Liver (tissue), 8 donors: ENCODE measurements at regions not wholly inside any gene's neighbourhood (a gene's known extent, or its start where the extent isn't known, plus 50 kb on each side); places are given as distances from the start of the nearest gene placed in this dataset.

Source experiments
- DNase-seq: peaks from one replicate; pipeline ENCODE4 v3.0.0-alpha.2; 2017; ENCODE audit warnings: low spot score
- H3K27ac ChIP-seq, 2 donors: one replicate each; pipeline ENCODE4 v1.7.0; 2013; ENCODE audit warnings: inconsistent platforms in 2 of 2, low read length in 2 of 2, control low read depth in 1 of 2, low read depth in 1 of 2, mild to moderate bottlenecking in 1 of 2
- H3K27me3 ChIP-seq, 4 donors: one replicate each; pipeline versions ENCODE4 v1.6.1 to v1.7.0; 2013; ENCODE audit warnings: low read length in 3 of 4, inconsistent platforms in 1 of 4, mild to moderate bottlenecking in 1 of 4, moderate library complexity in 1 of 4; ENCODE audit not compliant: control insufficient read depth in 4 of 4, insufficient read depth in 4 of 4
- H3K36me3 ChIP-seq, 4 donors: one replicate each; pipeline versions ENCODE4 v1.6.1 to v1.7.0; 2013; ENCODE audit warnings: low read length in 3 of 4, mild to moderate bottlenecking in 3 of 4, low read depth in 1 of 4, moderate library complexity in 1 of 4; ENCODE audit not compliant: control insufficient read depth in 4 of 4, insufficient read depth in 3 of 4
- H3K4me1 ChIP-seq, 4 donors: one replicate each; pipeline versions ENCODE4 v1.6.1 to v1.7.0; 2013; ENCODE audit warnings: low read length in 3 of 4, mild to moderate bottlenecking in 3 of 4, moderate library complexity in 1 of 4; ENCODE audit not compliant: control insufficient read depth in 4 of 4, insufficient read depth in 4 of 4
- H3K4me3 ChIP-seq, 3 donors: one replicate each; pipeline versions ENCODE4 v1.6.1 to v1.7.0; 2013; ENCODE audit warnings: low read length in 3 of 3, control low read depth in 1 of 3, low read depth in 1 of 3, mild to moderate bottlenecking in 1 of 3
- H3K9ac ChIP-seq, 2 donors: one replicate each; pipeline ENCODE4 v1.7.0; 2013; ENCODE audit warnings: low read length in 2 of 2, mild to moderate bottlenecking in 2 of 2, moderate library complexity in 2 of 2, control low read depth in 1 of 2, low read depth in 1 of 2
- H3K9me3 ChIP-seq, 4 donors: one replicate each; pipeline versions ENCODE4 v1.6.1 to v1.7.0; 2013; ENCODE audit warnings: low read length in 3 of 4; ENCODE audit not compliant: control insufficient read depth in 4 of 4
- EGR1 ChIP-seq, 2 donors: IDR thresholded peaks; 2 replicates each; pipeline ENCODE4 v1.6.1; 2016 to 2018; ENCODE audit warnings: antibody characterized with exemption in 2 of 2, low read depth in 2 of 2
- FOXA1 ChIP-seq: IDR thresholded peaks from 2 replicates; pipeline ENCODE4 v1.6.1; 2016; ENCODE audit warnings: antibody characterized with exemption
- FOXA2 ChIP-seq: IDR thresholded peaks from 2 replicates; pipeline ENCODE4 v1.6.1; 2016; ENCODE audit warnings: antibody characterized with exemption
- GABPA ChIP-seq, 2 donors: IDR thresholded peaks in 1 of 2; conservative IDR thresholded peaks in 1 of 2; 2 replicates each; pipeline ENCODE4 v1.6.1; 2016; ENCODE audit warnings: antibody characterized with exemption in 2 of 2, mild to moderate bottlenecking in 1 of 2, moderate library complexity in 1 of 2
- HNF4A ChIP-seq, 2 donors: conservative IDR thresholded peaks; 2 replicates each; pipeline ENCODE4 v1.6.1; 2016; ENCODE audit warnings: antibody characterized with exemption in 2 of 2, mild to moderate bottlenecking in 2 of 2
- HNF4G ChIP-seq: IDR thresholded peaks from 2 replicates; pipeline ENCODE4 v1.6.1; 2016; ENCODE audit warnings: antibody characterized with exemption
- JUND ChIP-seq, 2 donors: IDR thresholded peaks; 2 replicates each; pipeline ENCODE4 v1.6.1; 2016; ENCODE audit warnings: antibody characterized with exemption in 2 of 2
- NR2F2 ChIP-seq: IDR thresholded peaks from 2 replicates; pipeline ENCODE4 v1.6.1; 2016; ENCODE audit warnings: antibody characterized with exemption
- RAD21 ChIP-seq, 2 donors: IDR thresholded peaks; 2 replicates each; pipeline ENCODE4 v1.6.1; 2016; ENCODE audit warnings: antibody characterized with exemption in 2 of 2, mild to moderate bottlenecking in 2 of 2
- RXRA ChIP-seq, 2 donors: IDR thresholded peaks; 2 replicates each; pipeline ENCODE4 v1.6.1; 2017 to 2018; ENCODE audit warnings: antibody characterized with exemption in 2 of 2, mild to moderate bottlenecking in 1 of 2
- TAF1 ChIP-seq: conservative IDR thresholded peaks from 2 replicates; pipeline ENCODE4 v1.6.1; 2016; ENCODE audit warnings: antibody characterized with exemption, mild to moderate bottlenecking
- WGBS: extraction: QIAGEN DNeasy Blood & Tissue Kit; methylation state at CpG from one replicate; pipeline ENCODE4 v1.1.7; 2013; 5-methylcytosine and 5-hydroxymethylcytosine counted together
- TF ChIP-seq, protein P1 (sequence below): IDR thresholded peaks from 2 replicates; pipeline ENCODE4 v1.6.1; 2016; ENCODE audit warnings: antibody characterized with exemption
- TF ChIP-seq, protein P2 (sequence below): IDR thresholded peaks from 2 replicates; pipeline ENCODE4 v1.6.1; 2016; ENCODE audit warnings: antibody characterized with exemption, mild to moderate bottlenecking
- TF ChIP-seq, protein P3 (sequence below): IDR thresholded peaks from 2 replicates; pipeline ENCODE4 v1.6.1; 2016; ENCODE audit warnings: antibody characterized with exemption
- TF ChIP-seq, protein P4 (sequence below): fragments of 150-350 bp; IDR thresholded peaks from 2 replicates; pipeline ENCODE4 v1.5.1; 2017; ENCODE audit warnings: improper control_type of control experiment, low read depth, low read length; ENCODE audit not compliant: missing input control
- TF ChIP-seq, protein P5 (sequence below): IDR thresholded peaks from 2 replicates; pipeline ENCODE4 v1.6.1; 2016; ENCODE audit warnings: antibody characterized with exemption
- donor health status: healthy.
- donor health status: healthy.
- donor health status: healthy.
- donor health status: healthy.
- donor health status: healthy.

DNA sequence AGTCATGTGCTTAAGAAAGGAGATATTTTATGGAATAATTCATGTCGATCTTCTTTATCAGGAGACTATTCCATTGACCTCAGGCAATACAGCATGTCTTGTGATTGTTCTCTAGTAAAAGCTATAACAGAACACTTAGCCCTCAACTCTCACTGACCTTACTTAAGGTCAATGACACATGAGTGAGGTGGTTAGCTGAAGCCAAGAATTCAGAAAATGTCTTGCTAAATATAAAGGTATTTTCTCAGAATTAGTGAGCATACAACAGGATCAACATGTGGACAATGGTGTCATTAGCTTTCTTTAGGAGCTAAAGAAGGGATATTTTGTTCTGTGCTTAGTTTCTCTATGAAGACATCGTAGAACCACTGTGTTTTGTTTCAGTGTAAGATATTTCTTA, 1730.4 kb upstream of the SLC10A2 start:
- H3K27ac ChIP-seq = no peak overlapping the region
- H3K36me3 ChIP-seq = no peaks in the 10 kb centered on the region
- no peak overlapping the region for H3K9ac ChIP-seq
- no peak for TF ChIP-seq RAD21 (IDR thresholded peaks at IDR 0.05)
- TF ChIP-seq, protein P1, sequence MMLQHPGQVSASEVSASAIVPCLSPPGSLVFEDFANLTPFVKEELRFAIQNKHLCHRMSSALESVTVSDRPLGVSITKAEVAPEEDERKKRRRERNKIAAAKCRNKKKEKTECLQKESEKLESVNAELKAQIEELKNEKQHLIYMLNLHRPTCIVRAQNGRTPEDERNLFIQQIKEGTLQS = no peak
- TF ChIP-seq EGR1 (IDR thresholded peaks at IDR 0.05; ENCODE audit: low read depth in 2 of 2) = no peak
- no peak for TF ChIP-seq TAF1
- no peak for TF ChIP-seq JUND (IDR thresholded peaks at IDR 0.05)
- no peak for TF ChIP-seq HNF4A (conservative IDR thresholded peaks at IDR 0.05)
- no peak for TF ChIP-seq NR2F2
- TF ChIP-seq, protein P2, sequence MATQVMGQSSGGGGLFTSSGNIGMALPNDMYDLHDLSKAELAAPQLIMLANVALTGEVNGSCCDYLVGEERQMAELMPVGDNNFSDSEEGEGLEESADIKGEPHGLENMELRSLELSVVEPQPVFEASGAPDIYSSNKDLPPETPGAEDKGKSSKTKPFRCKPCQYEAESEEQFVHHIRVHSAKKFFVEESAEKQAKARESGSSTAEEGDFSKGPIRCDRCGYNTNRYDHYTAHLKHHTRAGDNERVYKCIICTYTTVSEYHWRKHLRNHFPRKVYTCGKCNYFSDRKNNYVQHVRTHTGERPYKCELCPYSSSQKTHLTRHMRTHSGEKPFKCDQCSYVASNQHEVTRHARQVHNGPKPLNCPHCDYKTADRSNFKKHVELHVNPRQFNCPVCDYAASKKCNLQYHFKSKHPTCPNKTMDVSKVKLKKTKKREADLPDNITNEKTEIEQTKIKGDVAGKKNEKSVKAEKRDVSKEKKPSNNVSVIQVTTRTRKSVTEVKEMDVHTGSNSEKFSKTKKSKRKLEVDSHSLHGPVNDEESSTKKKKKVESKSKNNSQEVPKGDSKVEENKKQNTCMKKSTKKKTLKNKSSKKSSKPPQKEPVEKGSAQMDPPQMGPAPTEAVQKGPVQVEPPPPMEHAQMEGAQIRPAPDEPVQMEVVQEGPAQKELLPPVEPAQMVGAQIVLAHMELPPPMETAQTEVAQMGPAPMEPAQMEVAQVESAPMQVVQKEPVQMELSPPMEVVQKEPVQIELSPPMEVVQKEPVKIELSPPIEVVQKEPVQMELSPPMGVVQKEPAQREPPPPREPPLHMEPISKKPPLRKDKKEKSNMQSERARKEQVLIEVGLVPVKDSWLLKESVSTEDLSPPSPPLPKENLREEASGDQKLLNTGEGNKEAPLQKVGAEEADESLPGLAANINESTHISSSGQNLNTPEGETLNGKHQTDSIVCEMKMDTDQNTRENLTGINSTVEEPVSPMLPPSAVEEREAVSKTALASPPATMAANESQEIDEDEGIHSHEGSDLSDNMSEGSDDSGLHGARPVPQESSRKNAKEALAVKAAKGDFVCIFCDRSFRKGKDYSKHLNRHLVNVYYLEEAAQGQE = no peak
- TF ChIP-seq RXRA (IDR thresholded peaks at IDR 0.05) = no peak
- no peak for TF ChIP-seq FOXA2
- no peak for TF ChIP-seq GABPA (IDR thresholded peaks at IDR 0.05 in 1 of 2, conservative IDR thresholded peaks at IDR 0.05 in 1 of 2)
- no peak for DNase-seq
- 66% methylated on average over 2 of the region's 2 CpGs for WGBS
- H3K9me3 ChIP-seq = no peaks in the 10 kb centered on the region
- H3K4me1 ChIP-seq = no peaks in the 10 kb centered on the region
- H3K4me3 ChIP-seq = no peak overlapping the region
- peaks cover 0 to 4% (median 0%) of the 10 kb centered on the region in 4 donors for H3K27me3 ChIP-seq

DNA sequence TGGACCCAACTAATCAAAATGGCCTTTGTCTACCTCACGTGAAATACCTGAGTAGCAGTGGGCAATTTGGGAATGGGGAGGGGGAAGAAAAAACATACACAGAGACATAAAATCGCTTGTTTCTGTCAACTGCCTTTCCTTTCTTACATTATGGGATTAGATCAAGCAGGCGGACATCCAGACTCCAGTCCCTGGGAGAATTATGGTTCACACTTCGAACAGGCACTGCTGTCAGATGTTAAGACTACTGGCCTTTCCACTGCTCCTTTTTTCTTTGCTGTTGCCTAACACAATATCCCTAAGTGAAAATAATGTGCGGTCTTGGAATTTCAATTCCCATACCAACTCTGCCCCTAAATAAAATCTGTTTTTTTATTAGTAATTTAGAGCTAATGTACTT, 1719.7 kb upstream of the SLC10A2 start:
- H3K9ac ChIP-seq = no peak overlapping the region
- no peaks in the 10 kb centered on the region for H3K4me1 ChIP-seq
- H3K36me3 ChIP-seq = no peaks in the 10 kb centered on the region
- WGBS = 69% methylated on average over 5 of the region's 5 CpGs
- H3K4me3 ChIP-seq = no peak overlapping the region
- H3K9me3 ChIP-seq = peaks cover 0 to 3% (median 0%) of the 10 kb centered on the region in 4 donors
- TF ChIP-seq, protein P3, sequence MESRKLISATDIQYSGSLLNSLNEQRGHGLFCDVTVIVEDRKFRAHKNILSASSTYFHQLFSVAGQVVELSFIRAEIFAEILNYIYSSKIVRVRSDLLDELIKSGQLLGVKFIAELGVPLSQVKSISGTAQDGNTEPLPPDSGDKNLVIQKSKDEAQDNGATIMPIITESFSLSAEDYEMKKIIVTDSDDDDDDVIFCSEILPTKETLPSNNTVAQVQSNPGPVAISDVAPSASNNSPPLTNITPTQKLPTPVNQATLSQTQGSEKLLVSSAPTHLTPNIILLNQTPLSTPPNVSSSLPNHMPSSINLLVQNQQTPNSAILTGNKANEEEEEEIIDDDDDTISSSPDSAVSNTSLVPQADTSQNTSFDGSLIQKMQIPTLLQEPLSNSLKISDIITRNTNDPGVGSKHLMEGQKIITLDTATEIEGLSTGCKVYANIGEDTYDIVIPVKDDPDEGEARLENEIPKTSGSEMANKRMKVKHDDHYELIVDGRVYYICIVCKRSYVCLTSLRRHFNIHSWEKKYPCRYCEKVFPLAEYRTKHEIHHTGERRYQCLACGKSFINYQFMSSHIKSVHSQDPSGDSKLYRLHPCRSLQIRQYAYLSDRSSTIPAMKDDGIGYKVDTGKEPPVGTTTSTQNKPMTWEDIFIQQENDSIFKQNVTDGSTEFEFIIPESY = no peak
- TF ChIP-seq, protein P2 = no peak
- TF ChIP-seq JUND (IDR thresholded peaks at IDR 0.05) (no peak), FOXA1 (no peak), HNF4G (no peak), RXRA (IDR thresholded peaks at IDR 0.05) (no peak)
- TF ChIP-seq, protein P4, sequence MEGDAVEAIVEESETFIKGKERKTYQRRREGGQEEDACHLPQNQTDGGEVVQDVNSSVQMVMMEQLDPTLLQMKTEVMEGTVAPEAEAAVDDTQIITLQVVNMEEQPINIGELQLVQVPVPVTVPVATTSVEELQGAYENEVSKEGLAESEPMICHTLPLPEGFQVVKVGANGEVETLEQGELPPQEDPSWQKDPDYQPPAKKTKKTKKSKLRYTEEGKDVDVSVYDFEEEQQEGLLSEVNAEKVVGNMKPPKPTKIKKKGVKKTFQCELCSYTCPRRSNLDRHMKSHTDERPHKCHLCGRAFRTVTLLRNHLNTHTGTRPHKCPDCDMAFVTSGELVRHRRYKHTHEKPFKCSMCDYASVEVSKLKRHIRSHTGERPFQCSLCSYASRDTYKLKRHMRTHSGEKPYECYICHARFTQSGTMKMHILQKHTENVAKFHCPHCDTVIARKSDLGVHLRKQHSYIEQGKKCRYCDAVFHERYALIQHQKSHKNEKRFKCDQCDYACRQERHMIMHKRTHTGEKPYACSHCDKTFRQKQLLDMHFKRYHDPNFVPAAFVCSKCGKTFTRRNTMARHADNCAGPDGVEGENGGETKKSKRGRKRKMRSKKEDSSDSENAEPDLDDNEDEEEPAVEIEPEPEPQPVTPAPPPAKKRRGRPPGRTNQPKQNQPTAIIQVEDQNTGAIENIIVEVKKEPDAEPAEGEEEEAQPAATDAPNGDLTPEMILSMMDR = no peak
- TF ChIP-seq, protein P5, sequence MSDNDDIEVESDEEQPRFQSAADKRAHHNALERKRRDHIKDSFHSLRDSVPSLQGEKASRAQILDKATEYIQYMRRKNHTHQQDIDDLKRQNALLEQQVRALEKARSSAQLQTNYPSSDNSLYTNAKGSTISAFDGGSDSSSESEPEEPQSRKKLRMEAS = no peak
- no peak for DNase-seq
- no peak overlapping the region for H3K27ac ChIP-seq
- no peaks in the 10 kb centered on the region for H3K27me3 ChIP-seq
